ENCODE measurements at regions not wholly inside any gene's neighbourhood (a gene's known extent, or its start where the extent isn't known, plus 50 kb on each side); places are given as distances from the start of the nearest gene placed in this dataset.

GRCh38 chr12:45124485-45125155 is 73.7 kb upstream of the DBX2 start:
- H3K4me1 ChIP-seq, result no peaks in the 10 kb centered on the region
- H3K27ac ChIP-seq, result no peak overlapping the region
- H3K27me3 ChIP-seq, result peaks cover 0 to 7% (median 0%) of the 10 kb centered on the region in 4 donors
- H3K4me3 ChIP-seq, result no peak overlapping the region
- no peaks in the 10 kb centered on the region for H3K9me3 ChIP-seq
- WGBS, 2 donors, result 35 to 63% methylated on average over 3 of the region's 3 CpGs
- no peak for TF ChIP-seq POLR2A (IDR thresholded peaks at IDR 0.05)
- no peak for TF ChIP-seq CTCF (IDR thresholded peaks at IDR 0.05)
- no peaks in the 10 kb centered on the region for H3K36me3 ChIP-seq
- intact Hi-C loops (cut with DNase I), result no loop called here
- no peak for DNase-seq

- no peak overlapping the region for H3K27ac ChIP-seq
- no peaks in the 10 kb centered on the region for H3K9me3 ChIP-seq
- H3K4me3 ChIP-seq, result no peak overlapping the region
- H3K4me1 ChIP-seq, result peaks cover 0 to 2% (median 0%) of the 10 kb centered on the region in 3 donors
- TF ChIP-seq POLR2A (IDR thresholded peaks at IDR 0.05), result no peak
- no peak for TF ChIP-seq CTCF (IDR thresholded peaks at IDR 0.05)
- peaks cover 0 to 7% (median 0%) of the 10 kb centered on the region in 4 donors for H3K27me3 ChIP-seq
- WGBS, 2 donors, result 46 to 55% methylated on average over 2 of the region's 2 CpGs
- DNase-seq, result no peak
- intact Hi-C loops (cut with DNase I), result no loop called here
- H3K36me3 ChIP-seq, result no peaks in the 10 kb centered on the region
Observed at GRCh38 chr12:45125997-45126396, 75.1 kb upstream of the DBX2 start.

GRCh38 chr12:45128637-45129036 is 77.7 kb upstream of the DBX2 start:
- Histone ChIP-seq H3K27me3 (peaks cover 0 to 20% (median 0%) of the 10 kb centered on the region in 4 donors), H3K36me3 (no peaks in the 10 kb centered on the region), H3K27ac (no peak overlapping the region), H3K9me3 (no peaks in the 10 kb centered on the region), H3K4me3 (no peak overlapping the region), H3K4me1 (peaks cover 0 to 7% (median 0%) of the 10 kb centered on the region in 3 donors)
- intact Hi-C loops (cut with DNase I), result no loop called here
- TF ChIP-seq CTCF (IDR thresholded peaks at IDR 0.05), result no peak
- TF ChIP-seq POLR2A (IDR thresholded peaks at IDR 0.05), result no peak
- no peak for DNase-seq
- 60 to 65% methylated on average over 1 of the region's 1 CpG for WGBS, 2 donors

- Histone ChIP-seq H3K4me1 (peaks cover 0 to 7% (median 0%) of the 10 kb centered on the region in 3 donors), H3K27ac (no peak overlapping the region), H3K27me3 (peaks cover 0 to 13% (median 0%) of the 10 kb centered on the region in 4 donors), H3K4me3 (no peak overlapping the region), H3K9me3 (no peaks in the 10 kb centered on the region), H3K36me3 (no peaks in the 10 kb centered on the region)
- intact Hi-C loops (cut with DNase I), result no loop called here
- TF ChIP-seq CTCF (IDR thresholded peaks at IDR 0.05), result peak in 5 of 6 experiments; percentile 41 to 65 (median 51)
- no peak for TF ChIP-seq POLR2A (IDR thresholded peaks at IDR 0.05)
- DNase-seq, result no peak
- WGBS, 2 donors, result 2 to 7% methylated on average over 3 of the region's 3 CpGs
Observed at GRCh38 chr12:45130881-45131281, 80.0 kb upstream of the DBX2 start.

GRCh38 chr12:45131506-45131905 is 80.6 kb upstream of the DBX2 start:
- no peak for DNase-seq
- Histone ChIP-seq H3K36me3 (no peaks in the 10 kb centered on the region), H3K4me1 (peaks cover 0 to 7% (median 0%) of the 10 kb centered on the region in 3 donors), H3K9me3 (no peaks in the 10 kb centered on the region), H3K4me3 (no peak overlapping the region), H3K27ac (no peak overlapping the region), H3K27me3 (peaks cover 0 to 13% (median 0%) of the 10 kb centered on the region in 4 donors)
- TF ChIP-seq CTCF (IDR thresholded peaks at IDR 0.05), result no peak
- TF ChIP-seq POLR2A (IDR thresholded peaks at IDR 0.05), result no peak
- intact Hi-C loops (cut with DNase I), result no loop called here

Measured in esophagus squamous epithelium (tissue), 5 donors.